ENCODE measurements at regions not wholly inside any gene's neighbourhood (a gene's known extent, or its start where the extent isn't known, plus 50 kb on each side); places are given as distances from the start of the nearest gene placed in this dataset.

- FAIRE-seq, result no peak
- no peak for DNase-seq (ENCODE audit: low spot score)
These were observed 57.8 kb downstream of the PRLHR start for GRCh38 chr10:118537623-118538022.

DNA sequence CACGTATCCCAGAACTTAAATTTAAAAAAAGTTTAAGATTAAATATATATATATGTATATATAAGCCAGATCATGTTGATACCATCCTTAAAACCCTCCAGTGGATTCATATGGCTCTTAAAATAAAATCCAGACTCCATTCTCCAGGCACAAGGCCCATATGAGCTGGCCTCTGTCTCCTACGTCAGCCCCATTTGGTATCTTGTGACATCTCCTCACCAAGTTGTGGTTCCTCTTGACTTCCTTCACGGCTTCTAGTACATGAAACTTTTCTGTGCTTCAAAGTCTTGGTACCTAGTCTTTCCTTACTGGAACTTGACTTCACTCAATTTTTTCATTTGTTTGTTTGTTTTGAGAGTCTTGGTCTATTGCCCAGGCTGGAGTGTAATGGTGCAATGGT, 61.3 kb downstream of the PRLHR start:
- FAIRE-seq (no peak), DNase-seq (ENCODE audit: low spot score) (no peak)

GRCh38 chr10:118531105-118531852, 64.2 kb downstream of the PRLHR start:
- no peak for FAIRE-seq

GRCh38 chr10:118528426-118528825, 67.0 kb downstream of the PRLHR start:
- DNase-seq (ENCODE audit: low spot score) (no peak), FAIRE-seq (no peak)

More at GRCh38 chr10:118531105-118531852, 64.2 kb downstream of the PRLHR start:
- no peak for DNase-seq (ENCODE audit: low spot score)

- DNase-seq (ENCODE audit: low spot score) (no peak), FAIRE-seq (no peak)
These were observed 71.7 kb downstream of the PRLHR start for GRCh38 chr10:118523775-118524174.

DNA sequence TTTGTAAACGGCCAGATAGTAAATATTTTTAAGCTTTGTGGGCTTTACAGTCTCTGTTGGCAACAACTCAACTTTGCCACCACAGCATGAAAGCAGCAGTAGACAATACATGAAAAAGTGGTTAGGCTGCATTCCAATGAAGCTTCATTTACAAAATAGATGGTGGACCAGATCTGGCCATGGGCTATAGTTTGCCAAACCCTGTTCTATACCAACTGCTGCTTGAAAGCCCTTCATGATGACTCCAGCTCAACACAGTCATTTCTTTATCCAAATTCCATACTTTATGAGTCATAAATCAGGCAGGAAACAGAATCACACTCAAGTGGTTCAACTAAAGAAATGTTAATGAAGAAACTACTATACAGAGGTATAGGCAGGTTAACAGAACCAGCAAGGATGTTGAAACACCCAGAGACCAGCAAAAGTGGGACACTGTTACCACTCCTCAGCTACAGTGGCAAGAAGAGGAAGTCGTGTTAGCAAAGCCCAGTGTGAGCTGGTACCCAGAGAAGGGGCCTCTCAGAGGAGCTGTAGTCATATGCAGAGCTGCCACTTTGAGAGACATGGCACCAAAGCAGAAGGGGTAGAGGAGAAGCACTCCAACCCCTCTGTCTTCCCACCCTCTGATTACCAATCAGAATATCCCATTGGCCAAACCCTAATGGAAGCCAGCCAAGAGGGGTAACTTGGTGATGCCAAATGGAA, 72.5 kb downstream of the PRLHR start:
- FAIRE-seq (no peak), DNase-seq (ENCODE audit: low spot score) (peak; percentile 30)

DNA sequence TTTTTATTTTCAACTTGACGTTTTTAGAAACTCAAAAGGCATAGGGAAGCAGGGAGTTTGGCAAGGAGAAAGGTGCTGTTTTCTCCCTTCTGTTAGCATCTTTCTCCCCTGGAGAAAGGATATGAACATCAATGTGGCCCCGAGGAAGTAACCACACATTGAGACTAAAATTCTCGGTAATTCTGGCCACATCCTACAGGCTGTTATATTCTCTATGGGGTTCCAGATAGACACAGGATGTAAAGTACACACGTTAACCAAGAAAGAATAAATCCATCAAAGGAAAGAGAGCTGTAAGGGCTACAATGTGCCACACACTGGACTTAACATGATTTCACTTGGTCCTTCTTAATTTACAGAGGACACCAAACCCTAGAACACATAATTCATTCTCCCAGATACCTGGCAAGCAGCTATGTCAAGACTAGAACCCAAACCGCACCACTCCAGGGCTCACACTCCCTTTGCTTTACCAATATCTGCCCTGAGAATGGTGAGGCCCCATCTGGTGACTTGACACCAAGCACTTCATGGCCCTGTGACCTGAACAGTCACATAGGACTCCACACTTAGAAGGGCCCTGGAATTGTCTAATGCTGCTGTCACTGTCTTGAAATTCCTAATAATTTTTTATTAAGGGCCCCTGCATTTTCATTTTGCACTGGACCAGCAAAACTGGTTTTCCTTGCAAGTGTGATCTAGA, 73.9 kb downstream of the PRLHR start:
- DNase-seq (ENCODE audit: low spot score), result no peak
- FAIRE-seq, result no peak

- DNase-seq (ENCODE audit: low spot score) (no peak), FAIRE-seq (no peak)
These were observed 75.2 kb downstream of the PRLHR start for GRCh38 chr10:118520116-118520742.

DNA sequence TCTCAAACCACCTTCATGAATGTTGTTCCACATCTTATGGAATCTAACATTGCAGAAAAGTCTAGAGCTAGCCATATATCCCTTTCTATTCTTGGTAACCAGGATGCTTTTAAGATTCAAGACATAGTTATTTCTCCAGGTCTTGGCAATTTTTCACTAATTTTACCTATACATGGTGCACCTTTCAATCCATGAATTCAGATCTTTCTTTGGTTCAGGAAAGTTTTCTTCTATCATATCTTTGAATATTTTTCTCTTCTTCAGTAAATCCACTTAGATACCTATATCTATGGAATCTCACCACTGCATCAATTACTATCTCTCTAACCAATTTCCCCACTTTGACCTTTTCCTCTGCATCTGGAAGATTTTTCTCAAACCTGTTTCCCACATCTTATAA, 77.4 kb downstream of the PRLHR start:
- DNase-seq (ENCODE audit: low spot score) (no peak), FAIRE-seq (no peak)

DNA sequence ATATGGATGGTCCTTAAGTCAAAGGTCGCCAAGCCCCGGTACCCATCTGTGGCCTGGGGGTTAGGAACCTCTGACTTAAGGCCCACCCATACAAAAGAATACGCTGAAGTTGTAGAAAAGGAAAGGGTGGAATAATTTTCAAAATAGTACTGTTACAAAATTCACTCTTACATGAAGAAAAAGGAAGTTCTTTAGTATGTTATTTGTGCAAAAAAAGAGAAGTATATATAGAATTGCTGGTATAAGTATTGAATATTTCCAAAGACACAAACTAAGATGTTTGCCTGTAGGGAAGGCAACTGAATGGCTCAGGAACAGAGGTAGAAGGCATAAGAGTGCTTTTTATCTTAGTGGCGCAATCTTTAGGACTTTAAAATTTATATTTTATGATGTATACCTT, 78.7 kb downstream of the PRLHR start:
- no peak for DNase-seq (ENCODE audit: low spot score)
- no peak for FAIRE-seq

DNA sequence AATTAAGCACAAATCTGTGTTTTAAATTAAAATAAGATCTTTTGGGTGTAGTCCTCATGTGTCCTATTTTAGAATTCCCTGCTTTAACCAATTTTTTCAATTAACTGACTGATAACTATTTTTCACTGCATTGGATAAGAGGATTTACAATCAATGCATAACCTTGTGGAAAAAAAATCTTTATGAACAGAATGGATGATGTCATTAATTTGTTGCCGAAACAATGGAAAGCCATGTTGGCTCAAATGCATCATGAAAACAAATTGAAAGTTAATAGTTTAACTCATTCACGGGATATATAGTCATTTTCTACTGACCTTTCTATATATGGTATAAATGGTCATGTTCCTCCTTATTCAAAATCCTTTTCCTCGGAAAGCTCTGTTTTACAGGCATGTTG, 82.3 kb downstream of the PRLHR start:
- DNase-seq (ENCODE audit: low spot score), result no peak
- FAIRE-seq, result no peak

- no peak for DNase-seq (ENCODE audit: low spot score)
- no peak for FAIRE-seq
These were observed 83.7 kb downstream of the PRLHR start for GRCh38 chr10:118511711-118512110.

DNA sequence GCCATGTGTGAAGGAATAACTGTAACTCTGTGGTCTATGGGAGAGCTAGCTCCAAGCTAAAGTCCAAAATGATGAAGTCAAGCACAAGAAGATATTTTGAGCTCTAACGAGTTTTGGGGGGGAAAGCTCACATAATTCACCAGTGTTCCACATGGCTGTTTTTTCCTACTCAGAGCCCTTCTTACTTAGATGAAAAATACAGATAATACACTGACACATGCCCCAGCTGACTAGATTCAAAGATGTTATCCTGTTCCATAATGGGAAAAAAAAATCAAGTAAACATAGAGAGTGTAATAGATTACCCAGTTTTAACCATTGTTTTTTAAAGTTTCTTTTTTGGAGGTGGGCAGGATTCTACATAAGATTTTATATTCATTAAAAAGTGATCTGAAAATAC, 86.6 kb downstream of the PRLHR start:
- DNase-seq (ENCODE audit: low spot score), result no peak
- no peak for FAIRE-seq

DNA sequence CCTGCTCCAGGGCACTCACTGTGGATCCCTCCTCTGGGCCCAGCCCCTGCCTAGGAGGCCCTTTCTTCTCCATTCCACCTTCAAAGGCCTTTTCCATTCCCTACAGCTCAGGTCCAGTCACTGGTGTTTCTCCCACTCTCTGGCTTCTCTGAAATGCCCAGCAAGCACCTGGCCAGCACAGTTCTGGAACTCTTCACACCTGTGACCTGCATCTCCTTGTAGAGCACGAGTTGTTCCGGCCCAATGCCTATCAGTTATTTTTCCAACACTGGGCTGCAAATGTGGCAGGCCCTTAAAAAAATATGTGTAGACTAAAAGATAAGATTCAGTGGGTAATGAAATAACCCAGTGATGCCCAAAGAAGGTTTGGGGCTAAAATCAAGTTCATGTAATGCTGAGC, 87.1 kb downstream of the PRLHR start:
- no peak for FAIRE-seq
- no peak for DNase-seq (ENCODE audit: low spot score)

DNA sequence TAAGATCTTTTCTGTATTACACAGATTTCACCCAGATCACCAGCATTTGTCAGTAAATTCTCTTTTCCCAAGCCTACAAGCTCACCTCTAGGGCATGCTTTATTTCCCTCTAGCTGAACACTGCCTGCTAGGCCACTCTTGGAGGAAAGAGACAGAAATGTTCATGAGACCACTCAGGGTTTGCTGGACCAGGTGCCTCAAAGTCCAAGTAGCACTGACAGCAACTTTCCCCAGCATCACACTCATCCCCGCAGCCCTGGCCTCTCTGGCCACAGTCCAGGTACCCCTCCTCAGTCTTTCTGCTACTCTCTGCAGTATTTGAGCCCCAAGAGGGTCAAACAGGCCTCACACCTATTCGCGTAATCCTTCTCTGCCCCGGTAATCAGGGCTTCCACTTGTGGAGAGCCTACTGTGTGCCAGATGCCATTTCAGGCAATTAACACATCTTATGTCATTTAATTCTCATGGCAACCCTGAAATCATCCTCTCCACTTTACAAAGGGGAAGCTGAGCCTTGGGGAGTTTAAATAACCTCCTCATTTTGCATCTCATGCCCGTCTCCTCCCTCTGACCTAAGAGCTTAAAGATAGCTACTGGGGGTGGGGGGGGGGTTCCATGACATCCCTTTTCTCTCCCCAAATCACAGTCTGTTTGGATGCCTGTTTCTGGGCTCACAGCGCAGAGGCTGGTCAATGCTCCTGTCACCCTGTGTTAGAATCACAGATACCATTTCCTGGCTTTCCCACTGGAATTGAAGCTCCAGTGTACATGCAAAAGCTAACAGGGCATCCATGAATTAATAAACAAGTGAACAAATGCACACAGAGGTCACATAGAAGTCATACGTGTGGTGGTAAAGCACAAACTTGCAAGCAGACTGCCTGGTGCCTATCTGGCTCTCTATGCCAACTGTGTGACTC, 88.5 kb downstream of the PRLHR start:
- FAIRE-seq (no peak), DNase-seq (ENCODE audit: low spot score) (no peak)

- DNase-seq (ENCODE audit: low spot score) (no peak), FAIRE-seq (no peak)
These were observed 90.1 kb downstream of the PRLHR start for GRCh38 chr10:118505363-118505762.

GRCh38 chr10:118504467-118505205, 90.8 kb downstream of the PRLHR start:
- FAIRE-seq, result no peak

GRCh38 chr10:118504044-118504443, 91.4 kb downstream of the PRLHR start:
- FAIRE-seq (no peak), DNase-seq (ENCODE audit: low spot score) (no peak)

More at GRCh38 chr10:118504467-118505205, 90.8 kb downstream of the PRLHR start:
- peak; percentile 13 for DNase-seq (ENCODE audit: low spot score)

GRCh38 chr10:118503192-118503591, 92.3 kb downstream of the PRLHR start:
- DNase-seq (ENCODE audit: low spot score), result no peak
- FAIRE-seq, result no peak
